B cell (primary cell): ENCODE measurements at regions not wholly inside any gene's neighbourhood (a gene's known extent, or its start where the extent isn't known, plus 50 kb on each side); places are given as distances from the start of the nearest gene placed in this dataset.

Experiments
- ATAC-seq: fragments of 200-7000 bp; cut with Tn5 transposase; one replicate; pipeline ENCODE4 v1.10.0; 2021; ENCODE audit warnings: low read depth, mild to moderate bottlenecking, moderate number of reproducible peaks, moderate library complexity
- CTCF ChIA-PET: fragments of 350-600 bp; sonication (Branson Sonifier 250); formaldehyde crosslinking; loops from one replicate; lab custom pipeline; 2021; ENCODE audit warnings: antibody characterized with exemption, inconsistent platforms; lab: Charles Lee
- POLR2A ChIA-PET: fragments of 350-600 bp; sonication (Branson Sonifier 250); formaldehyde crosslinking; loops from one replicate; lab custom pipeline; 2021; ENCODE audit warnings: antibody characterized with exemption; lab: Charles Lee
- DNase-seq: peaks from one replicate; pipeline ENCODE4 v3.0.0; 2013
- H2AFZ ChIP-seq: 2 replicates; pipeline ENCODE4 v1.6.1; 2012; ENCODE audit warnings: mild to moderate bottlenecking, low read depth, low read length; ENCODE audit not compliant: insufficient read depth, poor library complexity, severe bottlenecking
- H3K27ac ChIP-seq, 2 donors: 1 replicate in 1 of 2; 2 replicates in 1 of 2; pipeline ENCODE4 v1.5.1; 2012 to 2013; ENCODE audit warnings: low read length in 2 of 2, mild to moderate bottlenecking in 2 of 2, moderate library complexity in 1 of 2
- H3K27me3 ChIP-seq, 4 experiments: fragments of 200-600 bp in 1 of 4; sonication (generic) in 1 of 4; replicated peaks in 1 of 4; 1 replicate in 2 of 4; 2 replicates in 2 of 4; pipeline versions ENCODE4 v1.6.1 to v1.7.0; 2013 to 2016; ENCODE audit warnings: low read length in 3 of 4, mild to moderate bottlenecking in 2 of 4, mixed read lengths in 1 of 4, moderate library complexity in 1 of 4; ENCODE audit not compliant: insufficient read depth in 4 of 4, control insufficient read depth in 3 of 4; ENCODE audit errors: control extremely low read depth in 1 of 4
- H3K36me3 ChIP-seq, 2 experiments: replicated peaks in 1 of 2; 1 replicate in 1 of 2; 2 replicates in 1 of 2; pipeline versions ENCODE4 v1.6.1 to v1.7.1; 2013; ENCODE audit warnings: low read length in 1 of 2; ENCODE audit not compliant: insufficient read depth in 2 of 2, control insufficient read depth in 1 of 2; ENCODE audit errors: control extremely low read depth in 1 of 2, extremely low read depth in 1 of 2
- H3K4me1 ChIP-seq, 2 donors: fragments of 200-600 bp in 1 of 2; sonication (generic) in 1 of 2; 1 replicate in 1 of 2; 2 replicates in 1 of 2; pipeline versions ENCODE4 v1.5.1 to v1.6.1; 2013 to 2017; ENCODE audit warnings: low read length in 2 of 2; ENCODE audit not compliant: control insufficient read depth in 2 of 2, insufficient read depth in 2 of 2
- H3K4me2 ChIP-seq: replicated peaks from 2 replicates; pipeline ENCODE3; 2012; ENCODE audit warnings: mild to moderate bottlenecking, low read depth, low read length; ENCODE audit not compliant: poor library complexity, severe bottlenecking
- H3K4me3 ChIP-seq, 5 experiments: fragments of 200-600 bp in 1 of 5; sonication (generic) in 1 of 5; 1 replicate in 3 of 5; 2 replicates in 2 of 5; pipeline versions ENCODE4 v1.5.1 to v1.7.0; 2011 to 2016; ENCODE audit warnings: low read length in 4 of 5, mild to moderate bottlenecking in 4 of 5, low read depth in 2 of 5, control low read depth in 1 of 5, moderate library complexity in 1 of 5; ENCODE audit not compliant: insufficient read depth in 1 of 5; ENCODE audit errors: control extremely low read depth in 1 of 5, extremely low read depth in 1 of 5
- H3K79me2 ChIP-seq: fragments of 200-600 bp; sonication (generic); one replicate; pipeline ENCODE4 v1.6.0; 2016; ENCODE audit warnings: low read length; ENCODE audit not compliant: control insufficient read depth, insufficient read depth
- H3K9ac ChIP-seq: fragments of 200-600 bp; sonication (generic); 2 replicates; pipeline ENCODE4 v1.6.1; 2017; ENCODE audit warnings: mild to moderate bottlenecking, low read length, moderate library complexity
- H3K9me3 ChIP-seq, 3 donors: one replicate each; pipeline versions ENCODE4 v1.6.1 to v1.7.1; 2013; ENCODE audit warnings: low read length in 2 of 3; ENCODE audit not compliant: control insufficient read depth in 2 of 3, insufficient read depth in 1 of 3; ENCODE audit errors: control extremely low read depth in 1 of 3
- H4K20me1 ChIP-seq: 2 replicates; pipeline ENCODE4 v1.6.0; 2012; ENCODE audit warnings: mild to moderate bottlenecking, low read length; ENCODE audit not compliant: insufficient read depth, control insufficient read depth, poor library complexity, severe bottlenecking
- H3K27ac Mint-ChIP-seq: one replicate; pipeline ENCODE4 v1.8.0; 2021; ENCODE audit warnings: mixed read lengths
- H3K27me3 Mint-ChIP-seq: one replicate; pipeline ENCODE4 v1.8.0; 2021; ENCODE audit warnings: mixed read lengths
- H3K4me1 Mint-ChIP-seq: one replicate; pipeline ENCODE4 v1.8.0; 2021; ENCODE audit warnings: mixed read lengths
- H3K4me3 Mint-ChIP-seq: one replicate; pipeline ENCODE4 v1.8.0; 2021; ENCODE audit warnings: mixed read lengths
- H3K9me3 Mint-ChIP-seq: one replicate; pipeline ENCODE4 v1.8.0; 2022; ENCODE audit warnings: mixed read lengths; ENCODE audit not compliant: insufficient read depth
- EZH2 ChIP-seq: IDR thresholded peaks from 2 replicates; pipeline ENCODE4 v1.6.1; 2012; ENCODE audit warnings: borderline replicate concordance, low read depth, mild to moderate bottlenecking, moderate library complexity, low read length; ENCODE audit not compliant: insufficient read depth, poor library complexity, severe bottlenecking
- WGBS: methylation state at CpG from one replicate; pipeline ENCODE4 v1.1.5; 2013; ENCODE audit warnings: missing lambda C conversion rate; ENCODE audit not compliant: insufficient coverage; 5-methylcytosine and 5-hydroxymethylcytosine counted together
- intact Hi-C: fragments of 100-400 bp; cut with micrococcal nuclease; formaldehyde crosslinking; loops from one replicate; pipeline ENCODE4 v1.10.0; 2022
- TF ChIP-seq, protein P1 (sequence below): fragments of 200-600 bp; IDR thresholded peaks from one replicate; pipeline ENCODE4 v1.8.0; 2022; ENCODE audit warnings: antibody characterized with exemption, mild to moderate bottlenecking

DNA sequence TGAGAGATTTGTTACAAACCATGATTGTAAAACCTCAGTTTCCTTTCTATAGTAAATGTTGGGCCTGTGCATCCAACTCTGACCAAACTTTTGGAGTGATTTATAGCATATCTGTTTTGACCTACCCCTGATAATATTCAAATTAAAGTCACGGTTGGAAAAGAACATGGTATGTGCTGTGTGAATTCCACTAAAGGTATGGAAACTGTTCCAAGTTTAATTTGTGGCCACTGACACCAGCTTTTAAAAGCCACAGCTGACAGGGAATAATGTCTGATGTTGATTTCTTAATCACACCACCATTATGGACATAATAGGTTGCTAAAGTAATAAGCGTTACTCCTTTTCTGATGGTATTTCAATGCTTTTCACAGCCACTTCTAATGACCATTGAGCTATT lies 1215.9 kb downstream of the CDH8 start:
- Histone ChIP-seq H3K9me3 (no peaks in the 10 kb centered on the region), H3K79me2 (no peaks in the 10 kb centered on the region), H3K4me1 (no peaks in the 10 kb centered on the region), H3K36me3 (no peaks in the 10 kb centered on the region), H3K27me3 (no peaks in the 10 kb centered on the region), H3K27ac (no peak overlapping the region), H4K20me1 (no peaks in the 10 kb centered on the region), H3K9ac (no peak overlapping the region), H2AFZ (no peak overlapping the region), H3K4me3 (no peak overlapping the region), H3K4me2 (no peak overlapping the region)
- Mint-ChIP-seq H3K27me3 (no peaks in the 10 kb centered on the region), H3K4me1 (no peaks in the 10 kb centered on the region), H3K4me3 (no peak overlapping the region), H3K27ac (no peak overlapping the region), H3K9me3 (peaks cover 2% of the 10 kb centered on the region)
- no peak for DNase-seq
- ChIA-PET POLR2A (no interaction called here), CTCF (no interaction called here)
- TF ChIP-seq, protein P1, sequence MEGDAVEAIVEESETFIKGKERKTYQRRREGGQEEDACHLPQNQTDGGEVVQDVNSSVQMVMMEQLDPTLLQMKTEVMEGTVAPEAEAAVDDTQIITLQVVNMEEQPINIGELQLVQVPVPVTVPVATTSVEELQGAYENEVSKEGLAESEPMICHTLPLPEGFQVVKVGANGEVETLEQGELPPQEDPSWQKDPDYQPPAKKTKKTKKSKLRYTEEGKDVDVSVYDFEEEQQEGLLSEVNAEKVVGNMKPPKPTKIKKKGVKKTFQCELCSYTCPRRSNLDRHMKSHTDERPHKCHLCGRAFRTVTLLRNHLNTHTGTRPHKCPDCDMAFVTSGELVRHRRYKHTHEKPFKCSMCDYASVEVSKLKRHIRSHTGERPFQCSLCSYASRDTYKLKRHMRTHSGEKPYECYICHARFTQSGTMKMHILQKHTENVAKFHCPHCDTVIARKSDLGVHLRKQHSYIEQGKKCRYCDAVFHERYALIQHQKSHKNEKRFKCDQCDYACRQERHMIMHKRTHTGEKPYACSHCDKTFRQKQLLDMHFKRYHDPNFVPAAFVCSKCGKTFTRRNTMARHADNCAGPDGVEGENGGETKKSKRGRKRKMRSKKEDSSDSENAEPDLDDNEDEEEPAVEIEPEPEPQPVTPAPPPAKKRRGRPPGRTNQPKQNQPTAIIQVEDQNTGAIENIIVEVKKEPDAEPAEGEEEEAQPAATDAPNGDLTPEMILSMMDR = no peak
- TF ChIP-seq EZH2 = no peak
- no CpG with 5 or more reads among the region's 2 CpGs for WGBS
- intact Hi-C loops = no loop called here
- no peak for ATAC-seq

DNA sequence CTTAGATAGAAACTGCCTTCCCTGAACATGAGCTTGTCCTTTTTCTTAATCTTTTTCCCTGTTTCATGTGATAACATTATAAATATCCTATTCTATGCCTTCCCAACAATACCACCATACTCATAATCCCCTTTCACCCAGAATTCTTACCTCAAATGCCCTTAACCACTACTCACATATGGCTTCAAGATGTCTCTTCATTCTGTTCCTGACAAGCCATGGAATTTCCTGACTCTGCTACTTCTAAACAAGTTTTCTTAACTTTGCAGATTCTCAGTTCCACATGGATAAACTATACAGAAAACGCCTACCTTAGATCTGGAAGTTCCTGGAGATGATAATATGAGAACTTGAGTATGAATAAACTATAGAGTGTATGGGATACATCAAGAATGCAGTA lies 1217.8 kb downstream of the CDH8 start:
- Mint-ChIP-seq H3K27me3 (no peaks in the 10 kb centered on the region), H3K9me3 (peaks cover 2% of the 10 kb centered on the region), H3K4me1 (no peaks in the 10 kb centered on the region), H3K4me3 (no peak overlapping the region), H3K27ac (no peak overlapping the region)
- Histone ChIP-seq H2AFZ (no peak overlapping the region), H3K9me3 (no peaks in the 10 kb centered on the region), H3K4me3 (no peak overlapping the region), H3K9ac (no peak overlapping the region), H3K27me3 (no peaks in the 10 kb centered on the region), H3K4me2 (no peak overlapping the region), H3K4me1 (no peaks in the 10 kb centered on the region), H3K79me2 (no peaks in the 10 kb centered on the region), H4K20me1 (no peaks in the 10 kb centered on the region), H3K27ac (no peak overlapping the region), H3K36me3 (no peaks in the 10 kb centered on the region)
- no peak for TF ChIP-seq EZH2
- TF ChIP-seq, protein P1 = no peak
- CTCF ChIA-PET = interaction anchor here (0.6 kb wide), 1 partner anchor 1242 kb away, joined by 3 read pairs; no protein-coding TSS in a partner anchor
- ATAC-seq (no peak), DNase-seq (no peak)
- intact Hi-C loops = no loop called here
- no CpG with 5 or more reads among the region's 1 CpG for WGBS
- POLR2A ChIA-PET = no interaction called here
